ENCODE measurements at regions not wholly inside any gene's neighbourhood (a gene's known extent, or its start where the extent isn't known, plus 50 kb on each side); places are given as distances from the start of the nearest gene placed in this dataset.

DNA sequence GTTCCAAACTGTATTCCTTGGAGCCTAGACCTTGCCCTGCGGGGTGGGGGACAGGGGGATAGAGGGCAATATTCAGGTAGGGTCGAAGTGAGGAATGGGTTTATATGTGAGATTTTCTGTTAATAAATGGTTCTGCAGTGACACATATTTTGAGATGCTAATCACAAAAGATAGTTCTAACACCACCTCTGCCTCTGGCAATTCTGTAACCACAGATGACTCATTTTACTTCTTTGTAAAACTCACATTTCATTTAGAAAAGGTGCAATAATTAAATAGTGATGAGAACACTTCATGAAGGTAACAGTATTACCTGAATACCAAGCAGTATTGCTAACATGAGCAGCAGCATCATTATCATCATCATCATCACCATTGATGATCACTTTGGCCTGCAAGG lies 306.6 kb downstream of the SUCLG1 start:
- TF ChIP-seq, protein P1, sequence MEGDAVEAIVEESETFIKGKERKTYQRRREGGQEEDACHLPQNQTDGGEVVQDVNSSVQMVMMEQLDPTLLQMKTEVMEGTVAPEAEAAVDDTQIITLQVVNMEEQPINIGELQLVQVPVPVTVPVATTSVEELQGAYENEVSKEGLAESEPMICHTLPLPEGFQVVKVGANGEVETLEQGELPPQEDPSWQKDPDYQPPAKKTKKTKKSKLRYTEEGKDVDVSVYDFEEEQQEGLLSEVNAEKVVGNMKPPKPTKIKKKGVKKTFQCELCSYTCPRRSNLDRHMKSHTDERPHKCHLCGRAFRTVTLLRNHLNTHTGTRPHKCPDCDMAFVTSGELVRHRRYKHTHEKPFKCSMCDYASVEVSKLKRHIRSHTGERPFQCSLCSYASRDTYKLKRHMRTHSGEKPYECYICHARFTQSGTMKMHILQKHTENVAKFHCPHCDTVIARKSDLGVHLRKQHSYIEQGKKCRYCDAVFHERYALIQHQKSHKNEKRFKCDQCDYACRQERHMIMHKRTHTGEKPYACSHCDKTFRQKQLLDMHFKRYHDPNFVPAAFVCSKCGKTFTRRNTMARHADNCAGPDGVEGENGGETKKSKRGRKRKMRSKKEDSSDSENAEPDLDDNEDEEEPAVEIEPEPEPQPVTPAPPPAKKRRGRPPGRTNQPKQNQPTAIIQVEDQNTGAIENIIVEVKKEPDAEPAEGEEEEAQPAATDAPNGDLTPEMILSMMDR (conservative IDR thresholded peaks at IDR 0.05; ENCODE audit: low read depth, low read length): no peak
- no peak for TF ChIP-seq EZH2 (IDR thresholded peaks at IDR 0.05; ENCODE audit: borderline replicate concordance, low read depth, low read length, poor library complexity, severe bottlenecking)

Measured in A673 (cell line).